Activated naive CD8-positive, alpha-beta T cell treated with anti-CD3 and anti-CD28 coated beads, Interleukin-2, amount 10 ng/mL, durations not matched to agents 7 days and 5 days (primary cell): ENCODE measurements at regions not wholly inside any gene's neighbourhood (a gene's known extent, or its start where the extent isn't known, plus 50 kb on each side); places are given as distances from the start of the nearest gene placed in this dataset.
"Not testable (repeated sequence)": the region's sequence is repeated elsewhere in the genome, so short reads cannot be mapped to it uniquely, and the experiment has no call there.

Experiments
- ATAC-seq: fragments of 150-1000 bp; cut with Tn5 transposase; one replicate; pipeline ENCODE4 v1.10.0; 2021; ENCODE audit warnings: low read depth, moderate library complexity
- POLR2A ChIA-PET: fragments of 350-600 bp; sonication (Branson Sonifier 250); formaldehyde crosslinking; loops from one replicate; lab custom pipeline; 2021; ENCODE audit warnings: antibody characterized with exemption; lab: Charles Lee
- DNase-seq: peaks from one replicate; pipeline ENCODE4 v3.0.0; 2021
- H3K27ac Mint-ChIP-seq: one replicate; pipeline ENCODE4 v1.8.0; 2022; ENCODE audit warnings: mild to moderate bottlenecking, mixed read lengths
- H3K27me3 Mint-ChIP-seq: one replicate; pipeline ENCODE4 v1.8.0; 2022; ENCODE audit warnings: mild to moderate bottlenecking, moderate library complexity, mixed read lengths
- H3K36me3 Mint-ChIP-seq: one replicate; pipeline ENCODE4 v1.8.0; 2021; ENCODE audit warnings: mild to moderate bottlenecking, mixed read lengths
- H3K4me1 Mint-ChIP-seq: one replicate; pipeline ENCODE4 v1.8.0; 2021; ENCODE audit warnings: mixed read lengths
- H3K4me3 Mint-ChIP-seq: one replicate; pipeline ENCODE4 v1.8.0; 2022; ENCODE audit warnings: mild to moderate bottlenecking, moderate library complexity, mixed read lengths
- H3K9me3 Mint-ChIP-seq: one replicate; pipeline ENCODE4 v1.8.0; 2021; ENCODE audit warnings: mixed read lengths

- Mint-ChIP-seq H3K4me1 (no peaks in the 10 kb centered on the region), H3K4me3 (no peak overlapping the region), H3K9me3 (no peaks in the 10 kb centered on the region), H3K27ac (no peak overlapping the region), H3K27me3 (no peaks in the 10 kb centered on the region), H3K36me3 (no peaks in the 10 kb centered on the region)
- POLR2A ChIA-PET, result no interaction called here
- ATAC-seq (no peak), DNase-seq (no peak)
Observed at GRCh38 chrX:129092757-129093156, 430.5 kb downstream of the SMARCA1 start.

- Mint-ChIP-seq H3K36me3 (no peaks in the 10 kb centered on the region), H3K4me1 (no peaks in the 10 kb centered on the region), H3K4me3 (no peak overlapping the region), H3K27me3 (no peaks in the 10 kb centered on the region), H3K9me3 (no peaks in the 10 kb centered on the region), H3K27ac (no peak overlapping the region)
- ATAC-seq (no peak), DNase-seq (no peak)
- POLR2A ChIA-PET, result no interaction called here
Observed at GRCh38 chrX:129092242-129092641, 431.0 kb downstream of the SMARCA1 start.

GRCh38 chrX:129091097-129091496 lies 432.2 kb downstream of the SMARCA1 start:
- POLR2A ChIA-PET, result no interaction called here

GRCh38 chrX:129086802-129087201 lies 436.5 kb downstream of the SMARCA1 start:
- DNase-seq (no peak), ATAC-seq (no peak)
- POLR2A ChIA-PET, result no interaction called here
- H3K27ac Mint-ChIP-seq, result no peak overlapping the region
- no peaks in the 10 kb centered on the region for H3K36me3 Mint-ChIP-seq
- no peak overlapping the region for H3K4me3 Mint-ChIP-seq
- H3K27me3 Mint-ChIP-seq, result no peaks in the 10 kb centered on the region
- no peaks in the 10 kb centered on the region for H3K9me3 Mint-ChIP-seq
- no peaks in the 10 kb centered on the region for H3K4me1 Mint-ChIP-seq

More at GRCh38 chrX:129091097-129091496, 432.2 kb downstream of the SMARCA1 start:
- Mint-ChIP-seq H3K4me1 (no peaks in the 10 kb centered on the region), H3K9me3 (no peaks in the 10 kb centered on the region), H3K4me3 (no peak overlapping the region), H3K36me3 (no peaks in the 10 kb centered on the region), H3K27ac (no peak overlapping the region), H3K27me3 (no peaks in the 10 kb centered on the region)
- DNase-seq (no peak), ATAC-seq (no peak)

GRCh38 chrX:129084291-129084690 lies 439.0 kb downstream of the SMARCA1 start:
- H3K36me3 Mint-ChIP-seq, H3K27me3 Mint-ChIP-seq, POLR2A ChIA-PET, H3K4me1 Mint-ChIP-seq, H3K9me3 Mint-ChIP-seq, ATAC-seq, DNase-seq, H3K4me3 Mint-ChIP-seq, H3K27ac Mint-ChIP-seq: not testable (repeated sequence)

GRCh38 chrX:129077424-129078170 lies 445.7 kb downstream of the SMARCA1 start:
- H3K27me3 Mint-ChIP-seq, result no peaks in the 10 kb centered on the region
- DNase-seq (no peak), ATAC-seq (no peak)
- no peaks in the 10 kb centered on the region for H3K36me3 Mint-ChIP-seq
- H3K4me3 Mint-ChIP-seq, result no peak overlapping the region
- H3K4me1 Mint-ChIP-seq, result no peaks in the 10 kb centered on the region
- H3K9me3 Mint-ChIP-seq, result no peaks in the 10 kb centered on the region
- POLR2A ChIA-PET, result no interaction called here
- H3K27ac Mint-ChIP-seq, result no peak overlapping the region

GRCh38 chrX:129071390-129071789 lies 451.9 kb downstream of the SMARCA1 start:
- Mint-ChIP-seq H3K4me3 (no peak overlapping the region), H3K4me1 (no peaks in the 10 kb centered on the region), H3K36me3 (no peaks in the 10 kb centered on the region), H3K27ac (no peak overlapping the region), H3K9me3 (no peaks in the 10 kb centered on the region), H3K27me3 (no peaks in the 10 kb centered on the region)
- DNase-seq (no peak), ATAC-seq (no peak)
- POLR2A ChIA-PET, result no interaction called here

GRCh38 chrX:129065895-129066294 lies 457.4 kb downstream of the SMARCA1 start:
- H3K27me3 Mint-ChIP-seq, result no peaks in the 10 kb centered on the region
- ATAC-seq (no peak), DNase-seq (no peak)
- H3K4me3 Mint-ChIP-seq, result no peak overlapping the region
- no peaks in the 10 kb centered on the region for H3K36me3 Mint-ChIP-seq
- no peaks in the 10 kb centered on the region for H3K9me3 Mint-ChIP-seq
- H3K4me1 Mint-ChIP-seq, result no peaks in the 10 kb centered on the region
- H3K27ac Mint-ChIP-seq, result no peak overlapping the region
- POLR2A ChIA-PET, result no interaction called here

GRCh38 chrX:129058405-129058804 lies 464.9 kb downstream of the SMARCA1 start:
- Mint-ChIP-seq H3K27ac (no peak overlapping the region), H3K4me1 (no peaks in the 10 kb centered on the region), H3K9me3 (no peaks in the 10 kb centered on the region), H3K4me3 (no peak overlapping the region), H3K27me3 (no peaks in the 10 kb centered on the region), H3K36me3 (no peaks in the 10 kb centered on the region)
- POLR2A ChIA-PET, result no interaction called here
- DNase-seq (no peak), ATAC-seq (no peak)

- H3K4me3 Mint-ChIP-seq, result no peak overlapping the region
- H3K36me3 Mint-ChIP-seq, result no peaks in the 10 kb centered on the region
- no peak for ATAC-seq
- H3K9me3 Mint-ChIP-seq, result no peaks in the 10 kb centered on the region
- no peaks in the 10 kb centered on the region for H3K4me1 Mint-ChIP-seq
- H3K27ac Mint-ChIP-seq, result no peak overlapping the region
- H3K27me3 Mint-ChIP-seq, result no peaks in the 10 kb centered on the region
- DNase-seq, result no peak
- POLR2A ChIA-PET, result no interaction called here
Observed at GRCh38 chrX:129043138-129043537, 480.2 kb downstream of the SMARCA1 start.

- Mint-ChIP-seq H3K27ac (no peak overlapping the region), H3K27me3 (no peaks in the 10 kb centered on the region)
- no peak for DNase-seq
Observed at GRCh38 chrX:129041319-129041718, 482.0 kb downstream of the SMARCA1 start.

GRCh38 chrX:129040124-129040523 lies 483.2 kb downstream of the SMARCA1 start:
- Mint-ChIP-seq H3K9me3 (no peaks in the 10 kb centered on the region), H3K27me3 (no peaks in the 10 kb centered on the region), H3K4me3 (no peak overlapping the region), H3K36me3 (no peaks in the 10 kb centered on the region), H3K27ac (no peak overlapping the region), H3K4me1 (no peaks in the 10 kb centered on the region)
- POLR2A ChIA-PET, result no interaction called here
- ATAC-seq (no peak), DNase-seq (no peak)

More at GRCh38 chrX:129041319-129041718, 482.0 kb downstream of the SMARCA1 start:
- Mint-ChIP-seq H3K36me3 (no peaks in the 10 kb centered on the region), H3K4me1 (no peaks in the 10 kb centered on the region), H3K4me3 (no peak overlapping the region), H3K9me3 (no peaks in the 10 kb centered on the region)
- ATAC-seq, result no peak
- POLR2A ChIA-PET, result no interaction called here

- ATAC-seq (no peak), DNase-seq (no peak)
- Mint-ChIP-seq H3K27me3 (no peaks in the 10 kb centered on the region), H3K9me3 (no peaks in the 10 kb centered on the region), H3K36me3 (no peaks in the 10 kb centered on the region), H3K4me1 (no peaks in the 10 kb centered on the region), H3K27ac (no peak overlapping the region), H3K4me3 (no peak overlapping the region)
- POLR2A ChIA-PET, result no interaction called here
Observed at GRCh38 chrX:129039176-129039575, 484.1 kb downstream of the SMARCA1 start.

- ATAC-seq (no peak), DNase-seq (no peak)
- no peaks in the 10 kb centered on the region for H3K9me3 Mint-ChIP-seq
- no peaks in the 10 kb centered on the region for H3K4me1 Mint-ChIP-seq
- H3K27me3 Mint-ChIP-seq, result peaks cover 2% of the 10 kb centered on the region
- no peaks in the 10 kb centered on the region for H3K36me3 Mint-ChIP-seq
- H3K4me3 Mint-ChIP-seq, result no peak overlapping the region
- H3K27ac Mint-ChIP-seq, result no peak overlapping the region
- POLR2A ChIA-PET, result no interaction called here
Observed at GRCh38 chrX:129037389-129037788, 485.9 kb downstream of the SMARCA1 start.
